Islet precursor cell (in vitro differentiated cells): ENCODE measurements at regions not wholly inside any gene's neighbourhood (a gene's known extent, or its start where the extent isn't known, plus 50 kb on each side); places are given as distances from the start of the nearest gene placed in this dataset.

Experiments
- DNase-seq: peaks from one replicate; pipeline ENCODE4 v3.0.0-alpha.2; 2018

GRCh38 chr5:21159510-21160059, 1171.6 kb upstream of the CDH18 start:
- DNase-seq, result no peak

- DNase-seq, result no peak
Observed at GRCh38 chr5:21154526-21154925, 1166.5 kb upstream of the CDH18 start.

DNA sequence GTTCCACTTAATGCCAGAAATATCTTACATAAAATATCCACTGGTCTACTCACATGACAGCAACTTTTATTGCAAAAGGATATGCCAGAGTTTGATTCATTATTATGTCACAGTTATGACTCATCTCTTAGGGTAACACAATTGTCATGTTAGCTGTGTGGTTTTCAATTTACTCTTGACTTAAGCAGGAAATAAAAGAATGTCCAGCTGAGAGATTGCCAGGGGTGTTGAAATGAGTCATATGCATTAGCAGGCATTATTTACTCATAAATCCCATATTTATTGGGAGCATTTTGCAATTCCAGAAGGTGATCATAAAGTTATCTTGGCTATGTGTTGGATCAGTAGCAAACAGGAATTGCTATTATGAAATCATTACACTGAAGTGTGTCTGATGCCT, 1164.6 kb upstream of the CDH18 start:
- DNase-seq, result no peak

DNA sequence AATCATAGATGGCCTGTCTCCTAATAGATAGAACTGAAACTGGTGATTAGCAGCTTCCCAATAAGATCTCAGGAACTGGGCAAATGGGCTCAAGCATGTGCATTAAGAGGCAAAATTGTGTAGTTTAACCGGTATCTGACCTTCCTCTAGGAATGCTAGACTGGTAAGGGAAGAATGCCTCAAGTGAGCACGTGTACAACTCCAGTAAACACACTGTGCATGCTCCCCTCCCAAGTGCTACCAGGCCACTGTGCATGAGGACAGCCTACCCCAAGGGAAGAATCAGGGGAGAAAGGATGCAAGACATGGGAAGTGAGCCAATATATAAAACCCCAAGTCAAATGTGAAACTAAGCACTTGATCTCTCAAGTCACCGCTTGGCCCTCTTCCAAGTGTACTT, 1157.4 kb upstream of the CDH18 start:
- no peak for DNase-seq

GRCh38 chr5:21143686-21144085, 1155.7 kb upstream of the CDH18 start:
- DNase-seq, result no peak

DNA sequence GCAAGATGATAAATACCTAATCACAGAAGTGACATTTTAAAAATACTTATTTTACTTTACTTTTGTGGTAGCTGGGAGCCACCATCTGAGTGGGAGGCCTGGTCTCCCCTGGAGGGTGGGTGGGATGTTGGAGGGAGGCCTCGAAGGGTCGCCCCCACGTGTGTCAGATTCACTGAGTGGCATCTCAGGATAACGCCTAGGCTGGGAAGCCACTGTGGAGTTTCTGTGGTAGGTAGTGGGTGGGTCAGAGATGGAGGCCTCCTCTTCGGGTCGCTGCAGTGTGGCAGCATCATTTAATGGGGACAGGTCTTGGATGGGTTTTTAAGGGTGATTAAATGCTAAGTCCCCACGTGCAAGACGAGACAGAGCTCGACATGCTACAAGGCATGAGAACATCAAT, 1154.8 kb upstream of the CDH18 start:
- DNase-seq, result no peak

DNA sequence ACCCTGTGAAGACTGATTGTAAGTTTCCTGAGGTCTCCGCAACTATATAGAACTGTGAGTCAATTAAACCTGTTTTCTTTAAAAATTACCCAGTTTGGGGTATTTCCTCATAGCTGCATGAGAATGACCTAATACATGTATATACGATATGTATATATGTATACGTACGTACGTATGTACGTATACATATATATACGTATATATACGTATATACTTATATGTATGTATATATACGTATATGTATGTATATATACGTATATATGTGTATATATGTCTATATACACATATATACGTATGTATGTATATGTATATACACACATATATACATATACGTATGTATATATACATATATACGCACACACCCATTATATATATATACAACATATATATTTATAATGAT, 1153.0 kb upstream of the CDH18 start:
- DNase-seq, result no peak

DNA sequence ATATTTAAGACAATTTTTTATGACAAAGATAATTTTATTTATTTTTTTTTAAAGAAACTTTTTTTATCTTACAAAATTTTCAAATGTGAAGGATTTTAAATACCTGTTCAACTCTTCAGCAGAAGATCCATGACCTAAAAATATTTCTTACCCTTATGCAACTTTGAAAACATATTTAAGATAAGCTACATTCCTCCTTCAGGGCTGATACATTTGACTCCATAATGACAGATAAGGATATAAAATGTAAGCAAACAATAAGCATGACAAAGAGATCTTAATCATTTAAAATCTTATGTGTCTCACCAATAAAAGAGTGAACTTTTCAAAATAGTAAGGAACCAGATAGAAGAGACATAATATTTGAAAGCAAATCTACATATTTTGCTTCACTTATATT, 1138.2 kb upstream of the CDH18 start:
- no peak for DNase-seq

- no peak for DNase-seq
Observed at GRCh38 chr5:21125238-21125983, 1137.4 kb upstream of the CDH18 start.

DNA sequence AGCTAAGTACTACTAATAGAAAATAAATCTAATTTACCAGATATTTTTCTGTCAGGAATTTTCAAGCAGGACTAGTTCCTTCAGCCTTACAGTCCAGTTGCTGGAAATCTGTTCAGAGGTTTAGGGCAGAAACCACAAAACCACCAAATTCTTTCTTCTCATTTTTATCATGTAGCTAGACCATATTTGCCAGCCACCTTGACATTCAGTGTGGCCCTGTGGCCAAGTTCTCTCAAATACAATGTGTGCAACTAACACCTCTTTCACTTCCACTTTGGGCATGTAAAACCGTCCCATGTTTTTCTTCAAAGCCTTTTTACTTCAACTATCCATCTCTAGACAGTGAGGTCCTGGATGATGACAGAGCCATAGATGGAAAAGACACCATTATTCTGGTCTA, 1133.2 kb upstream of the CDH18 start:
- no peak for DNase-seq

DNA sequence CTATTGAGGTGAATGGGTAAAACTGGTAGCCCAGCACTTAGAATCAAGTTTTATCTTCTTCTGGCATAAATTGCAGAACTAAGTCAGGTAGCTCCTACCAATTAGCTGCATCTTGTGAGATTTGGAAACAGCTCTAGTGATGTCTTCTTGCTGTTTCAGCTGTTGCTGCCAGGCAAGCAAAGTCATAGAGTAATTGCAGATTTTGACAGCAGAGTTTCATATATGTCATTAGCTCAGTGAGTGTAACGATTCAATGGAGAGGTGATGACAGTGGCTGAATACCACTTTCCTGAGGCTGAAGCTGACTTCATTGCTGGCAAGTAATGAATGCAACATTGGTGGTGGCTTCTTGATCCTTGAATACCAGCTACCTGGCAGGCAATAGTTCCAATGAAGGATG, 1109.7 kb upstream of the CDH18 start:
- DNase-seq, result no peak

DNA sequence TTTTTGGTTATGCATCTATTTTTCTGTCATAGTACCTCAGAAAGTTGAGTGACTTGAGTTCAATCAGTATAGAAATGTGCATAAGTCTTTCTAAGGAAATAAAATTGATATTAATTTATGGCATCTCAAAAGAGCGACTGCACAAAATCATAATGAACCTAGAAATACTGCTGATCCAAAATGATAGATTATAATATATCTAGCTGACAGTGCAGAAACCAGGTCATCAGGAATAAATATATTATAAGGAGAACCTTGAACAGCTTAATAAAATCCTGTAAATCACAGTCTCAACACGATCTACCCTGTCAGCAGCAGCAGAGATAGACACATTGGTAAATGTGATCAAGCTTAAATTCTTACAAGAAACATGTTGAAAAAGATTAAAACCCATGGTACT, 1106.6 kb upstream of the CDH18 start:
- DNase-seq, result no peak

DNA sequence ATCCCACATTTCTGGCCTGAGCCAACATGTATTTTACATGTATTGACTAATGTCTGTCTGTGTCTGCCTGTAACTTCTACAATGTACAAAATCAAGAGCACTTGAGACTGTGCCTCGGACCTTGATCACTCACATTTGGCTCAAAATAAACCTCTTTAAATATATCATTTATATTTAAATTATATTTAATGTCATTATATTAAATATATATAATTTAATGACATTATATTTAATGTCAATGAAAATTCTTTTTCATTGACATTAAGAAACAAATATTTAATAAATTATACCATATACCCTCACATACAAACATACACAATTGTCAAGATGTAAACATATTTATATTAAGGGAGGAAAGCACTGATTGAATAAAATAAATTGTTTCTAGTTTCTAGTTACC, 1099.8 kb upstream of the CDH18 start:
- no peak for DNase-seq

DNA sequence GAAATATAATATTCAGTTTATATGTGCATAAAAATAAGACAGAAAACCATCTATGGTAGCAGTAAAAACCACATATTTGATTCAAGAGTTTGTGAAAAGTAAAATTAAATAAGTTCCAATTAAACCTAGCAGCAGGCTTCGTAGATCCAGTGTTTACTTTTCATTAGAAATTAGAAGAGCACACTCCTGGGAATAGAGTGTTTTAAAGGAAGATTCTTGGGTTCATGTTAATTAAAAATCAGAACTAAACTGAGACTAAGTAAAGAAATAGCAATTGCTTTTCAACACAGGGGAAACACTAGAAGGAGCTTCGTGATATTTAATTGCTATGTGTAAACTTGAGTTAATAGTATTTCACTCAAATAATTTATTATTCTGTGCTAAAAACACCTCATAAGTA, 1097.8 kb upstream of the CDH18 start:
- DNase-seq, result no peak

GRCh38 chr5:21071986-21072385, 1084.0 kb upstream of the CDH18 start:
- no peak for DNase-seq

DNA sequence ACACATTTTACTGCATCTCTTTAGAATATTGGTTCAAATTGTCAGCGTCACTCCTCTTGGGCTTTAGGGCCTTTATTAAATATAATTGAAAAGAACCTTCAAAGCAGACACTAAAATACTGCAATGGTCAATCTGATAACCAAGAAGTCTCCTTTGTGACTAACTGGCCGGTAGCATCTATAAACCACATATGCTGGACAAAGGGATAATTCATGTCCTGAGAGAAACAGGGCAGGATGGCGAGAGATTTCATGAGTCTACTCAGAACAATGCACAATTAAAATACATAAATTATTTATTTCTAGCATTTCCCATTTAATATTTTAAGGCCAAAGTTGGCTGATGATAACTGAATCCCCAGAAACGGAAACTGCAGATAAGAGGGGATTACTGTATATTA, 1083.4 kb upstream of the CDH18 start:
- no peak for DNase-seq

GRCh38 chr5:21070858-21071257, 1082.9 kb upstream of the CDH18 start:
- no peak for DNase-seq

DNA sequence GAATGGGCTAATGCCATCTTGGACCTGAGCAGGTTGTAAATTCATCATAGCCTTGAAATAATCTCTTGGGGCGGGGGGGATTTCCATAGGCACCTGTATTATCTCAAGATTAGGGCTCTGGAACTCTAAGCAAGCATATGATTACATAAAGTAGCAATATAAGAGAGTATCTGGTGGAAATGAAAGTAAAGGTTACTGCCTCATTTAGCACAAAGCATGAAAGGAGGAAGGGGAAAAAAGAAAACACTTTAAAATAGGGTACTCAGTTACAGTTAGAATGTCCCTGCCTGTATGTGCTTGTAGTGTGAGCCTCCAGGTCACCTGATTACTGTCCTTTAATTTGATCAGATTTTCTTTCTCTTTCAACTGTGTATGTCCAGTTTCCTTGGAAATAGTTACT, 1079.7 kb upstream of the CDH18 start:
- DNase-seq, result no peak

DNA sequence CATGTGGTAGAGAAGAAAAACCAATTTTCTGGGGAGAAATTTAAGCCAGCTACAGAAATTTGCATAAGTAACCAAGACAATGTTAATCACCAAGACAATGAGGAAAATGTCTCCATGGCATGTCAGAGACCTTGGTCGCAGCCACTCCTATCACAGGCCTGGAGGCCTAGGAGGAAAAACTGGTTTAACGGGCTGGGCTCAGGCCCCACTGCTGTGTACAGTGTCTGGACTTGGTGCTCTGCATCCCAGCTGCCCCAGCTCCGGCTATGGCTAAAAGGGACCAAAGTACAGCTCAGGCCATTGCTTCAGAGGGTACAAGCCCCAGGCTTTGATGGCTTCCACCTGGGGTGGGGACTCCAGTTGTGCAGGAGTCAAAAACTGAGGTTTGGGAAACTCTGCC, 1075.1 kb upstream of the CDH18 start:
- DNase-seq, result no peak

- DNase-seq, result no peak
Observed at GRCh38 chr5:21058289-21058688, 1070.3 kb upstream of the CDH18 start.

GRCh38 chr5:21051945-21052344, 1063.9 kb upstream of the CDH18 start:
- no peak for DNase-seq

- DNase-seq, result no peak
Observed at GRCh38 chr5:21049901-21050300, 1061.9 kb upstream of the CDH18 start.

GRCh38 chr5:21030981-21031380, 1043.0 kb upstream of the CDH18 start:
- DNase-seq, result no peak

DNA sequence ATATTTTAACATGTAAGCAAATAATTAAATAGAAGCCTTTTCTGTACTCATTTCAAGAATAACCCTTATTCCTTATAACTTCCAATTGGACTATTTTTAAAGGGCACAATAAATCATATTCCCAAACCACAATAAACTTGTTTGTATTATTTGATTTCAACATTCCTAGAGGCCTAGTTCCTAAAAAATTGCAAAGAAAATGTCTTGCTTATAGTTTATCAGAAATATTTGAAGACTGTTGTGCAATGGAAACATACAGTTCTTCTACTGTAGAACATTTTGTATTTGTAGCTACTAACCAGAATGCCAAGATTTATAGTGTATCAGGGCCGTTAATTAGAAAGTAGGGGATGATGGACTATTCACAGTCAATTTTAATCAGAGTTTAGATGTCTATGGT, 1037.0 kb upstream of the CDH18 start:
- no peak for DNase-seq

DNA sequence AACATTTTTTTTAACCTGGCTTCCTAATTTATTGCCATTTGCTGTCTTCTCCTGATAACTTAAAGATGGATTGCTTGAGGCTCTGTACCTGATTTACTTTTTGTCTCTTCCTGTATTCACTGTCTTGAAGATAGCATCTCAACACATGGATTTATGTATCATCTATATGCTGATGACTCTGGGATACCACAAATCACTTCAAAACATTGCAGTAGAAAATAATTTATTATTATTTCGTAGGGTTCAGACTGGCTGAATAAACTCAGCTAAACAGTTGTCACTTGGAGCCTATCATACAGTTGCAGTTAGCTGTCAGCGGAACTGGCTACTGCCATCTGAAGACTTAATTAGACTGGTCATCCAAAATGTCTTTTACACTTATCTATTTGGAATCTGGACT, 1025.2 kb upstream of the CDH18 start:
- DNase-seq, result no peak
